RWPE1 (cell line): ENCODE measurements at regions not wholly inside any gene's neighbourhood (a gene's known extent, or its start where the extent isn't known, plus 50 kb on each side); places are given as distances from the start of the nearest gene placed in this dataset.

ENCODE experiments used
- CTCF ChIA-PET: fragments of 350-600 bp; sonication (Branson Sonifier 250); formaldehyde crosslinking; extraction: SDS; loops from one replicate; lab custom pipeline; 2021; lab: Yijun Ruan, JAX
- POLR2A ChIA-PET: fragments of 400-600 bp; formaldehyde crosslinking; extraction: SDS; loops from one replicate; lab custom pipeline; 2020; ENCODE audit warnings: antibody characterized with exemption; ENCODE audit not compliant: low non-redundant PET; lab: Yijun Ruan, JAX
- DNase-seq: peaks from one replicate; pipeline ENCODE4 v3.0.0; 2012; ENCODE audit warnings: low spot score
- H3K27ac ChIP-seq: fragments of 450-650 bp; 2 replicates; pipeline ENCODE4 v1.5.1; 2017
- CTCF ChIP-seq: fragments of 450-650 bp; conservative IDR thresholded peaks from 2 replicates; pipeline ENCODE4 v1.5.1; 2017; ENCODE audit warnings: low read depth, mild to moderate bottlenecking

- H3K27ac ChIP-seq: no peak overlapping the region
- ChIA-PET CTCF (interaction anchor here (0.9 kb wide), 1 partner anchor 29 kb away, joined by 3 read pairs; no protein-coding TSS in a partner anchor), POLR2A (no interaction called here)
- TF ChIP-seq CTCF: no peak
- DNase-seq: no peak
Measured at GRCh38 chr2:235194351-235194750, 242.5 kb downstream of the SH3BP4 start.

- no peak for DNase-seq
- POLR2A ChIA-PET: no interaction called here
- no peak for TF ChIP-seq CTCF
- CTCF ChIA-PET: interaction anchor here (0.9 kb wide), 1 partner anchor 28 kb away, joined by 3 read pairs; no protein-coding TSS in a partner anchor
- H3K27ac ChIP-seq: no peak overlapping the region
Measured at GRCh38 chr2:235194836-235195235, 243.0 kb downstream of the SH3BP4 start.

- DNase-seq: no peak
- CTCF ChIA-PET: no interaction called here
- POLR2A ChIA-PET: no interaction called here
- no peak for TF ChIP-seq CTCF
- no peak overlapping the region for H3K27ac ChIP-seq
Measured at GRCh38 chr2:235195921-235196320, 244.1 kb downstream of the SH3BP4 start.

- TF ChIP-seq CTCF: no peak
- no peak overlapping the region for H3K27ac ChIP-seq
- no peak for DNase-seq
- ChIA-PET CTCF (interaction anchor here (0.6 kb wide), 1 partner anchor 28 kb away, joined by 3 read pairs; no protein-coding TSS in a partner anchor), POLR2A (no interaction called here)
Measured at GRCh38 chr2:235199128-235199527, 247.3 kb downstream of the SH3BP4 start.

- POLR2A ChIA-PET: no interaction called here
- H3K27ac ChIP-seq: no peak overlapping the region
- TF ChIP-seq CTCF: no peak
- CTCF ChIA-PET: no interaction called here
- DNase-seq: no peak
Measured at GRCh38 chr2:235200216-235200615, 248.4 kb downstream of the SH3BP4 start.

GRCh38 chr2:235201756-235202155, 249.9 kb downstream of the SH3BP4 start:
- H3K27ac ChIP-seq: no peak overlapping the region
- no peak for DNase-seq
- POLR2A ChIA-PET: no interaction called here
- no peak for TF ChIP-seq CTCF
- CTCF ChIA-PET: no interaction called here
